Hepatocyte (in vitro differentiated cells): ENCODE measurements at regions not wholly inside any gene's neighbourhood (a gene's known extent, or its start where the extent isn't known, plus 50 kb on each side); places are given as distances from the start of the nearest gene placed in this dataset.

Source experiments
- DNase-seq: peaks from one replicate; pipeline ENCODE4 v3.0.0-alpha.2; 2016; ENCODE audit warnings: low spot score
- H2AFZ ChIP-seq: fragments of 200-600 bp; sonication (generic); 2 replicates; pipeline ENCODE4 v1.6.0; 2016; ENCODE audit warnings: antibody characterized with exemption, mild to moderate bottlenecking
- H3K27ac ChIP-seq: fragments of 200-600 bp; sonication (generic); 2 replicates; pipeline ENCODE4 v1.5.1; 2016; ENCODE audit warnings: mild to moderate bottlenecking
- H3K27me3 ChIP-seq: fragments of 200-600 bp; sonication (generic); 2 replicates; pipeline ENCODE4 v1.6.1; 2016
- H3K36me3 ChIP-seq: fragments of 200-600 bp; sonication (generic); replicated peaks from 2 replicates; pipeline ENCODE4 v1.5.1; 2016; ENCODE audit warnings: low read depth; ENCODE audit not compliant: insufficient read depth
- H3K4me1 ChIP-seq: fragments of 200-600 bp; sonication (generic); 2 replicates; pipeline ENCODE4 v1.5.1; 2016; ENCODE audit warnings: mild to moderate bottlenecking, moderate library complexity; ENCODE audit not compliant: insufficient read depth
- H3K4me2 ChIP-seq: fragments of 200-600 bp; sonication (generic); 2 replicates; pipeline ENCODE4 v1.6.0; 2016
- H3K4me3 ChIP-seq: fragments of 200-600 bp; sonication (generic); 2 replicates; pipeline ENCODE4 v1.5.1; 2016; ENCODE audit warnings: mild to moderate bottlenecking
- H3K79me2 ChIP-seq: fragments of 200-600 bp; sonication (generic); 2 replicates; pipeline ENCODE4 v1.6.0; 2017; ENCODE audit warnings: mild to moderate bottlenecking
- H3K9me2 ChIP-seq: fragments of 200-600 bp; sonication (generic); replicated peaks from 2 replicates; pipeline ENCODE4 v1.6.0; 2017; ENCODE audit warnings: mild to moderate bottlenecking; ENCODE audit not compliant: insufficient read depth
- H3K9me3 ChIP-seq: fragments of 200-600 bp; sonication (generic); 2 replicates; pipeline ENCODE4 v1.5.1; 2016; ENCODE audit warnings: low read depth, mild to moderate bottlenecking
- H4K20me1 ChIP-seq: fragments of 200-600 bp; sonication (generic); 2 replicates; pipeline ENCODE4 v1.6.0; 2016; ENCODE audit warnings: mild to moderate bottlenecking; ENCODE audit not compliant: insufficient read depth, poor library complexity, severe bottlenecking
- CTCF ChIP-seq: fragments of 200-600 bp; sonication (generic); IDR thresholded peaks from 2 replicates; pipeline ENCODE4 v1.5.1; 2016; ENCODE audit warnings: antibody characterized with exemption, mild to moderate bottlenecking; ENCODE audit not compliant: poor library complexity
- EZH2 ChIP-seq: fragments of 200-600 bp; sonication (generic); IDR thresholded peaks from 2 replicates; pipeline ENCODE4 v1.6.1; 2016; ENCODE audit warnings: antibody characterized with exemption, mild to moderate bottlenecking, borderline replicate concordance
- EZH2phosphoT487 ChIP-seq: fragments of 200-600 bp; sonication (generic); IDR thresholded peaks from one replicate; pipeline ENCODE4 v1.6.1; 2018; ENCODE audit warnings: antibody characterized with exemption, mild to moderate bottlenecking, low read depth, moderate library complexity; ENCODE audit not compliant: unreplicated experiment, severe bottlenecking
- WGBS: methylation state at CpG from one replicate; pipeline ENCODE4 v1.1.6; 2016; ENCODE audit warnings: low lambda C conversion rate; ENCODE audit errors: missing lambda C conversion rate; 5-methylcytosine and 5-hydroxymethylcytosine counted together

GRCh38 chr3:113125951-113126350 is 85.4 kb upstream of the BOC start:
- Histone ChIP-seq H3K4me2 (no peak overlapping the region), H3K36me3 (no peaks in the 10 kb centered on the region), H3K4me1 (no peaks in the 10 kb centered on the region), H3K27me3 (no peaks in the 10 kb centered on the region), H3K4me3 (no peak overlapping the region), H4K20me1 (no peaks in the 10 kb centered on the region), H3K27ac (no peak overlapping the region), H2AFZ (no peak overlapping the region), H3K9me3 (no peaks in the 10 kb centered on the region), H3K79me2 (no peaks in the 10 kb centered on the region), H3K9me2 (no peaks in the 10 kb centered on the region)
- TF ChIP-seq CTCF = no peak
- no peak for DNase-seq
- WGBS = 89% methylated on average over 4 of the region's 4 CpGs

- 68% methylated on average over 9 of the region's 9 CpGs for WGBS
- Histone ChIP-seq H3K4me2 (no peak overlapping the region), H2AFZ (no peak overlapping the region), H4K20me1 (no peaks in the 10 kb centered on the region), H3K79me2 (no peaks in the 10 kb centered on the region), H3K9me3 (no peaks in the 10 kb centered on the region), H3K4me1 (no peaks in the 10 kb centered on the region), H3K27ac (no peak overlapping the region), H3K36me3 (no peaks in the 10 kb centered on the region), H3K27me3 (no peaks in the 10 kb centered on the region), H3K9me2 (no peaks in the 10 kb centered on the region), H3K4me3 (no peak overlapping the region)
- no peak for DNase-seq
- TF ChIP-seq EZH2phosphoT487 (no peak), EZH2 (no peak), CTCF (no peak)
Observed at GRCh38 chr3:113128386-113129015, 82.9 kb upstream of the BOC start.

GRCh38 chr3:113129168-113129567 is 82.2 kb upstream of the BOC start:
- 85% methylated on average over 5 of the region's 5 CpGs for whole genome bisulfite sequencing
- Histone ChIP-seq H3K4me1 (no peaks in the 10 kb centered on the region), H3K9me3 (no peaks in the 10 kb centered on the region)

More at GRCh38 chr3:113129168-113129567, 82.2 kb upstream of the BOC start:
- Histone ChIP-seq H4K20me1 (no peaks in the 10 kb centered on the region), H3K36me3 (no peaks in the 10 kb centered on the region), H3K9me2 (no peaks in the 10 kb centered on the region), H3K27ac (no peak overlapping the region), H3K4me3 (no peak overlapping the region), H2AFZ (no peak overlapping the region), H3K79me2 (no peaks in the 10 kb centered on the region), H3K27me3 (no peaks in the 10 kb centered on the region), H3K4me2 (no peak overlapping the region)
- TF ChIP-seq EZH2phosphoT487 (no peak), EZH2 (no peak), CTCF (no peak)
- no peak for DNase-seq
